Limb (tissue), 2 donors: ENCODE measurements at regions not wholly inside any gene's neighbourhood (a gene's known extent, or its start where the extent isn't known, plus 50 kb on each side); places are given as distances from the start of the nearest gene placed in this dataset.
"Not testable (repeated sequence)": the region's sequence is repeated elsewhere in the genome, so short reads cannot be mapped to it uniquely, and the experiment has no call there.

Source experiments
- DNase-seq, 2 donors: peaks; one replicate each; pipeline ENCODE4 v3.0.0-alpha.2; 2016; ENCODE audit errors: extremely low spot score in 2 of 2

DNA sequence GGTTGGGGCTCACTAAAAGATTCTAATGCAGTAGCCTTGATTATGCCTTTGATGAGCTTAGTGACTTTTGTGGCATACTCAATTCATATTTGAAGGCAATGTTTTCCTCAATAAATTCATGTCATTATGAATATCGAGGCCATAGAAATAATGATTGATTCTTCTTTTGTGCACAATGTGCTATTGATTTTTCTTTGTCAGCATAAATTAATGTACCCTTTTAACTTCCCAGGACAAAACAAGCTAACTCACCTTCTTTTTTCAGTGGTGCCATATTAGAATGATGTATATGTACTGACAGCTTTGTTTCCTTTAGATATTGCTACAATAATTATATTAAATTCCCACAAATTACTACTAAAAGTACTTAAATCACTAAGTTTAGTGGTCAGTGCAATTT, 484.3 kb upstream of the HS3ST5 start:
- no peak for DNase-seq

DNA sequence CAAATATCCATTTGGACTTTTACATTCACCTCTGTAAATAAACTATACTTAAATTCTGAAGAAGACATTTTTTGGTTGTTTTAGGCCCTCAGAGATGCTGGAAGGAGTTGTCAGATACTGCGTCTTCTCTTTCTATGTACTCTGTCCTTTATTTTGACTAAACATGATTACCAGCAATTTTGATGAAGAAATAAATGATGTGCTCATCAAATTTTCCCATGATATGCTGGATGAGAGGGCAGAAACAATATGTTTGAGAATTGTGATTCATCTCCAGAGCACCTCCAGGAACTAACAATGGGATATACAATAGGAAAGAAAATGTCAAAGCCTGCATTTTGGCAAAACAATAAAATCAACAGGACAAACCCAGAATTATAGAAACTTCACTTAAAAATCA, 481.6 kb upstream of the HS3ST5 start:
- no peak for DNase-seq

DNA sequence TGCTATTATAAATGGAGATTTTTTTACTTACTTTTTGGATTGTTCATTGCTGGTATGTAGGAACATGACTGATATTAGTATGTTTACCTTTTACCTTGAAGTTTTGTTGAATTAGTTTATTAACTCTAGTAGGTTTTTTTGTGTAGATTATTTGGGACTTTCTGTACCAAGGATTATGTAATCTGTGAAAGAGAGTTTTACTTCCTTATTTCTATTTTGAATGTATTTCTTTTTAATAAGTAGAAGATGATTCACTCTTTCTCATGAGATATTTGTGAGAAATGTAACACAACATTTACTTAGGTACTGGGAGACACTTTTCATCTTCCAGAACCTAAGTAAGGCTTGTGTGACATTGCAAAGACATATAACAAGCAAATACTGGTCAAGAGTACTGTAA, 473.9 kb upstream of the HS3ST5 start:
- no peak for DNase-seq

DNA sequence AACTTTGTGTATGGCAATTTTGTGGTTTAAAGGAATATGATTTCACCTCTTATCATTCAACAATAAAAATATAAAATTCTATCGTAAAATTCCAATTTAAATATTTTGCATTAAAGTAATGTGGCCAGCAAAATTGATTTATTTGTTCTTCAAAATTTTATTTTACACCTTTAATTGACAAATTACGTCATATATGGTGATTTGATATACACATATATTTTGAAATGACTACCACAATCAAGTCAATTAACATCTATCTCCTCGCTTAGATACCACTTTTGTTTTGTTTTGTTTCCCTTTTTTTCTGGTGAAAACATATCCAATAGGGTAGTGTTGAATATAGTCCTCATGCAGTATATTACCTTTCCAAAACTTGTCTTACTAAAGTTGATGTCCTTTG, 467.6 kb upstream of the HS3ST5 start:
- DNase-seq = no peak

DNA sequence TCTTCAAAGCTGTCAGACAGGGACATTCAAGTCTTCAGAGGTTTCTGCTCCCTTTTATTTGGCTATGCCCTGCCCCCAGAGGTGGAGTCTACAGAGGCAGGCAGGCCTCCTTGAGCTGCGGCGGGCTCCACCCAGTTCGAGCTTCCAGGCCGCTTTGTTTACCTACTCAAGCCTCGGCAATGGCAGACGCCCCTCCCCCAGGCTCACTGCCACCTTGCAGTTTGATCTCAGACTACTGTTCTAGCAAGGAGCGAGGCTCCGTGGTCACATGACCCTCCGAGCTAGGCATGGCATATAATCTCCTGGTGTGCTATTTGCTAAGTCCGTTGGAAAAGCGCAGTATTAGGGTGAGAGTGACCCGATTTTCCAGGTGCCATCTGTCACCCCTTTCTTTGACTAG, 462.6 kb upstream of the HS3ST5 start:
- not testable (repeated sequence) for DNase-seq

DNA sequence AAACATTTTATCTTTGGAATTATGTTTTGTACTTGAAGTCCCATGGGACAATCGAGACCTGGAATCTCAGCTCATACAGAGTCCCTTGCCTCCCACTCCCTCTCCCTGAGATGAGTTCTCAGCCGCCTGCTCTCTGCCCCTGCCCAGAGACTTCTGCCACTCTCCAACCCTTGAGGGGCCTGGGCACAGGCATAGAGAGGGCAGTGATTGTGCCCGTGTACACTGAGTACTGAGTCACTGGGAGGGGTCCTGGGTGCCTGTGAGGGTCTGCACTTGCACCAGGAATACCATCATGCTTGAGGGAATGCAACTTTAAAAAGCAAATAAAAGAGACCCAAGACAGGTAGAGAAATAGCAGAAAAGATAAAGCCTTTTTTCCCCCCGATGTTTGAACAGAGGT, 453.8 kb upstream of the HS3ST5 start:
- no peak for DNase-seq

DNA sequence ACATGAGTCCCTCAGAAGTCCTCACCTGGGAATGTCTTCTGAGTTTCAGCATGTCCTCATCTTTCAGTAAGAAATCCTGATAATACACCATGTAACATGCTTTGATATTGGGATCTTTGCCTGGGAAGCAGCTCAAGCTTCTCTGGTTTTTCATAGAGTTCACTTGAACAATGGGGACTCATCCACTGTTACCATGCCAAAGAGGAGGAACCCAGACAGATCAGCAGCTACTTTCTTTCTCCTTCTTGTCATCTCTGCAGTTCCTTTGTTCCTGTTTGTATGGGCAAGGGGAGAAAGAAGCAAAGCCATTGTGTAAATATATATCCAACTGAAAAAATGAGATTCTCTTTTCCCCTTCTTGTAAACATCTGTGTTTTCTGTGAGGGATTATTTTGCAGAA, 450.6 kb upstream of the HS3ST5 start:
- DNase-seq = no peak

DNA sequence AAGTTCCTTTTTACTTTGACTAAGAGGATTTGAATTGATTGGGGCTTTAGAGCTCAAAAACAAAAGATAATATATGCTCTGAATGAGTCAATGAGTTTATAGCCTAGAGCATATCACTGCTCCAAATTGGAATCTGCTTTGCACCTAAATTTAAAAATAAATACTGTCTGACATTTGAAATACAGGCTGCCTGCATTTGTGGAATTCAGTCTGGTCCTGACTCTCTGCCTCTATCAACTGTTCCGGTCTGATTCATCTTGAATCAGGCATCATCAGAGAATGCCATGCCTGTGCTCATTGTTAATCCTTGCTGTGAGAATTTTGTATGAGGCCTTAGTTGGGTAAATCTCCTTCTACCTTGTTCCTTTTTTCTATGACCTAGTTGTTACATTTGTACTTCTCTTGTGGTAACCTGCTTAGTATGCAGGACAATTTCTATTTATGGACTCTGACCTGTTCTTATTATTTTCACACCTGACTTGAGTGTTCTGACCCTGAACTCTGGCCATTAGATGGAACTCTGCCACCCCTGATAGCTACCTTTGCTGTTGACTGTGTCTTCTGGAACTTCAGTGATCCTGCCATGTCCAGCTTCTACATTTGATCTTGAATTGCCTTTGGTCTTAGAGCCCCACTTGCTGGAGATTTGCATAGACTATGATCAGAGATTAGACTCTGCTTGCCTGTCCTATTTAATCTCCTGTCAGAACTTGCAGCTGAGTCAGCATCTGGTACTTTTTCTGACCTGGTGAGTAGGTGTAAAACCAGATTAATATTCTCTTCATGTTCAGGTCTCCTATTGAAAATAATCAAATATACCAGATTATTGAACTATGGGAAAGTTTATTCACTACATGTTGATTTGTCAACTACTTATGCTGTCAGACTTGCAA, 442.7 kb upstream of the HS3ST5 start:
- no peak for DNase-seq

DNA sequence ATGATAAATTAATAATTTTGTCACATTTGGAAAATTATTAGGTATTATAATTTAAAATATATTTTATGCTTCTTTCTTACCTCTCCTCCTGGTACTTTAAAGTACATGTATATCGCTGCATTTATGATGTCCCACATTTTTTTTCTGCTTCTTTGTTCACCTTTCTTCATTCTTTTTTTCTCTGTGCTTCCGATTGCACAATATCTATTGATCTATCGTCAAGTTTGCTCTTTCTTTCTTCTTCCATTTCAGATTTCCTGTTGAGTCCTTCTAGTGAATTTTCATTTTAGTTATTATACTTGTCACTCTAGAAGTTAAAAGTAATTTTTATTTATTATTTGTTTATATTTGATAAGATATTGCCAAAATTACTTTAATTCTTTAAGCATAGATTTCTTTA, 441.0 kb upstream of the HS3ST5 start:
- no peak for DNase-seq

DNA sequence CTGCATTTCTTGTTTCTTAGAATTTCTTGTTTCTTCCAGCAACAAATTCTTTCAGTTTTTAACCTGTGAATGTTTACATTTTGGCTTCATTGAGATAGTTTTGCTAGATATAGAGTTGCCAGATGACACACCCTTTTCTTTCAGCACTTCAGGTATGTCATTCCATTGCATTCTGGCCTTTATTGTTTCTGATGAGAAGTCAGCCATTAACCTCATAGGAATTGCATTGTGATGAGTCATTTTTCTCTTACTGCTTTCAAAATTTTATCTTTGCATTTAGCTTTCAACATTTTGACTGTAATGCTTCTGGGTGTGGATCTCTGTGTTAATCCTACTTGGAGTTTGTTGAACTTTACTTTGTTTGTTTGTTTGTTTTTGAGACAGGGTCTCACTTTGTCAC, 440.3 kb upstream of the HS3ST5 start:
- no peak for DNase-seq

DNA sequence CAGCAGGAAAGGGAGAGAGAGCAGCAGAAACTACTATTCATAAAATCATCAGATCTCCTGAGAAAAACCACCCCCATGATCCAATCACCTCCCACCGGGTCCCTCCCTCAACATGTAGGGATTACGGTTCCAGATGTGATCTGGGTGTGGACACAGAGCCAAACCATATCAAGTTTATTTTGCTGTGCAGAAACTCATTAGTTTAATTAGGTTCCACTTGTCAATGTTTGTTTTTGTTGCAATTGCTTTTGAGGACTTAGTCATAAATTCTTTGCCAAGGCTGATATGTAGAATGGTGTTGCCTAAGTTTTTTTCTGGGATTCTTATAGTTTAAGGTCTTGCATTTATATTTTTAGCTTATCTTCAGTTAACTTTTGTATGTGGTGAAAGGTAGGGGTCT, 422.0 kb upstream of the HS3ST5 start:
- DNase-seq = no peak

DNA sequence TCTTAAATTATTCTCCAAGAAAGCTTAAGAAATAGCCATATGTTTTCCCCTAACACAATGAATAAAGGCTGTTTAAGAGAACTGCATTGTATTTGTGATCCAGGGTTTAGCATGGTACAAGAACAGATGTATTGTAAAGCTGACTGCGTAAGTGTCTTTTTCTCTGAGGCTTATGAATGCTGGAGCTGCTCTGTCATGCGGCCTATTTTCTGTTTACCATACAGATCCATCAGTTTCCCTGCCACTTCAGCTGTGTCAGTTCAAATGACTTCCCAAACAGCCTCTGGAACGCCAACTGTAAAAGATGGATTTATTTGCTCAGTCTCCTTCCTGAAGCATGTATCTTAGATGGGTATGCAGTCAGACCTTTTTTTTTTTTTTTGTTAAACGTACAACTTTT, 419.3 kb upstream of the HS3ST5 start:
- no peak for DNase-seq

DNA sequence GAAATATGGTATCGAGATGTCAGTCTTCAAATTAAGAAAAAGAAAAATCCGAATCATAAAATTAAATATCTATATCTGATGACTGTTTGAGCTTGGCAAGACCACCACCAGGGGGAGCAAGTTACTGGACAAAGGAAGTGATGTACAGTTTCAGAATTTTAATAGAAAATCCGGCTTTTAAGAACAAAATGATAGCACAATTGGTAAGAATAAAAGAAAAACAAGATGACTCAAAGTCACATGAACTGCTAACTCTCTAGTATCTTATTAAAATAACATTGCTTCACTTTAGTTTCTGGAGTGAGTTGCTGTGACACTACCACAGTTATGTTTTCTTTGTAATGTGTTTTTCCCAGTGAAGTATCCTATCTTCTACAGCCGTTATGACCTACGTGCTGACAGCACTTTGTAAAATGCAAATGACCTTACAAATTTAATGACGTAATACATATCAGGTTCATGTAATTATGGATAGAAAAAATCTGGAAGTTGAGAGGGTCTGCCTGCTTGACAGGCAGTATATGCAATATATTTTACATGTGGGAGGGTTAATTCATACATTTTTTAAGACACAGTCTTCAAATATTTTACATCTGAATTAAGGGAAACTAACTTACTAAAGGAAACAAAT, 405.3 kb upstream of the HS3ST5 start:
- DNase-seq = peak; percentile 60 to 75

DNA sequence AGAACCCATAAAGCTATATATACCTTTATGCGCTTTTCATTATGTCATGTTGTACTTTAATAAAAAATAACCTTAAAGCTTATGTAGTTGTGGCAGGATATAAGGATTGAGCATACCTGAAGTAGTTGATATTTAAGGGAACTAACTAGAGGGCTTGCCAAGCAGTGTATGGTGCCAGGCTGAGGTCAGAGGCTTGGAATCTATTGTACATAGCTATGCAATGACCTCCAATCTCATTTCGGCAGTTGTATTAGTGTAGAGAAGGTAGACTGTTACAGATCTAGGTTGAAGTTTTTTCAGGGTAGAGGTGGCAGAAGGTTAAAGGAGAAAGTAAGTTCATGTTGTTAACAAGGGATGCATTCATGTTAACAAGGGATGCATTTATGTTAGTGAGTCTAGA, 397.7 kb upstream of the HS3ST5 start:
- DNase-seq = no peak

DNA sequence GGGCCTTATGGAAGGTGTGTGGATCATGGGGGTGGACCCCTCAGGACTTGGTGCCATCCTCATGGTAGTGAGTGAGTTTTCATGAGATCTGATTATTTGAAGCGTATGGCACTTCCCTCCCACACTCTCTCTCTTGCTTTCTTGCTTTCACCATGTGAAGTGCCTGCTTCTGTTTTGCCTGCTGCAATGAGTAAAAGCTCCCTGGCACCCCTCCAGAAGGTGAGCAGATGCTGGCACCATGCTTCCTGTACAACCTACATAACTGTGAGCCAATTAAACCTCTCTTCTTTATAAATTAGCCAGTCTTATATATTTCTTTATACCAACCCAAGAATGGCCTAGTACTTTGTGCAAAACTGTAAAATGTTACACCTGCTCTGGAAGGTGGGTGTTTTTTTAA, 396.8 kb upstream of the HS3ST5 start:
- DNase-seq = no peak

DNA sequence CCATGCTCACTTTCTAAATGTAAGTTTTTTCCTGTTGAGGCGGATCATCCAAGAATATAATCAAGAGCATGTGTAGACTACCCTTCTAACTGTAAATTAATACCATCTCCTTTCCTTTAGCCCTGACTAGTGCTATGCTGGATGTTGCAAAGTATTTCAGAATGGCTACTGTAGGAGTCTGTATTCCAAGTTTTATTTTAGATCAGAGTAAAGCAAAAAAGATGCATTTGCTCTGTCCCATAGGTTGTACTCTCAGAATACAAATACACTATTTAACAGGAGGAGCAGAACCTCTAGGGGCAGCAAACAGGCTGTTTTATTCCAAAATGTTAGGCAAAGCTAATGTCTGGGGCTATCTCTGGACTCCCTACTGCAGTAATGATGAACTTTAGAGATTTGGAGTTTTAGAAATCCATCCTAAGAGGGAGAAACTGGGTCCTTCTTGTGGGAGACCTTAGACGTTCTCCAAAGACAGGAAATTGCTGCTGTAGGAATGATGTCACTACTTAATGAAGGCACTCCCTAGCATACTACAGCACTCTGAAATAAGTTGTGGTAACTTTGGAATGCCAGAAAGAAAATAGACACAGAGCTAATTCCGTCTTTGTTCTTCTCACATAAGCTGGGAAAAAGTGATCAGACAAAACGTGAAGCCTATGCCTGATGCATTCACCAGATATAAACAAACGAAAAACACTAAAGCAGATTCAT, 392.4 kb upstream of the HS3ST5 start:
- peak in 1 of 2 donors; percentile 34 for DNase-seq

DNA sequence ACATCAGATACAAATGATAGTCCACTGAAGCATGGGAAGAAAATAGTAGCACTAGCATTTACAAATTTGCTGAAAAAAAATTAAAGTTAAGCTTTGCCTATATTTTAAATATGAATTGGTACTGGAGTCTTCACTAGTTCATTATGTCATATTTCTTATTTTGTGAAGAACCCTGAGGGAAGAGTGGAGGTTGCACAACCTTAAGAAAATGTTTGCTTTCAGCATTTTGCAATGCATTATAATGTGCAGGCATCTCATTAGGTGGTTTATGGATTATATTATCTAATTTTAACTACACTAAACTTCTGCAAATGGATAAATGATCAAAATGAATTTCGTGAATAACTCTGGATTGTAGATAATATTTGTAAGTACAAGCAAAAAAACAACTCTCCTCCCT, 390.8 kb upstream of the HS3ST5 start:
- DNase-seq = no peak

DNA sequence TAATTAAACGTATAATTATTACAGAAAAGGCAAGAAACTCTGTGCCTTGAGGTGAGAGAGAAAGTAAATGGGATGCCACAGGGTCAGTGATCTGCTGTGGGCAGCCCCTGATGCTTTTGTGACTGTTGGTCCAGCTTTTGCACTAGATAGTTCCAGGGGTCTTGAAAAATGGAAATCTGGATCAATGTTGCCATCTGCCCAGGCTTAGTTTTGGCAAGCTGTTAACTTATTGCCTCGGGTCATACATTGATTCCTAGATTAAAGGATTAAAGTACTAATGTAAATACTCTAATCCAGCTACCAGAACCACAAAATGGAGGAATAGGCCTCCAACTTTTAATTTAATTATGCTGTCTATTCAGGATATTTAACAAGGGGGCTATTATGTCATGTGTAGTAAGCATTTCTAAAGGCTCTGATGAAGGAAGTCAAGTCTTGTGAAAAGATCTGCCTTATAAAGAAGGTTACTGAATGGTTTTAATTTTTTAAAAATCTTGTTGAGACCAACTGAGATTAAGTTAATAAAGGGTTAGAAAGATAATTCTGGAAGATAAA, 376.0 kb upstream of the HS3ST5 start:
- no peak for DNase-seq

DNA sequence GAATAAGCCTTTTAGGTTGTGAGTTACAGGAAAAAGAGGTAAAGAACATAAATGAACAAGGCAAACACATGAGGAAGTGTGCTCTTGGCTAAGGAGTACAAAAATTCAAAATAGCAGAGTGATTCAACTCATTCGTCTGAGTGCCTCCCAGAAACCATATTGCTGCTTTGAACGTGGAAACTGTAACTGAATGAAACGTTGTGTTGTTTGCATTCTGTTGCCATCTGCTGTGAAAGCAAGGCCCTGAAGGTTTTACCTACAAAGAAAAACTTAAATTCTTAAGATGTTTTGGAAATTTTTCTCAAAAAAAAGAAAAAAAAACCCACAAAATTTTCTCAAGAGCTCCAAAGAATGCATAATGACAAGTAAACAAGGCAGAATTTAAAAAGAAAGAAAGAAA, 375.4 kb upstream of the HS3ST5 start:
- no peak for DNase-seq

DNA sequence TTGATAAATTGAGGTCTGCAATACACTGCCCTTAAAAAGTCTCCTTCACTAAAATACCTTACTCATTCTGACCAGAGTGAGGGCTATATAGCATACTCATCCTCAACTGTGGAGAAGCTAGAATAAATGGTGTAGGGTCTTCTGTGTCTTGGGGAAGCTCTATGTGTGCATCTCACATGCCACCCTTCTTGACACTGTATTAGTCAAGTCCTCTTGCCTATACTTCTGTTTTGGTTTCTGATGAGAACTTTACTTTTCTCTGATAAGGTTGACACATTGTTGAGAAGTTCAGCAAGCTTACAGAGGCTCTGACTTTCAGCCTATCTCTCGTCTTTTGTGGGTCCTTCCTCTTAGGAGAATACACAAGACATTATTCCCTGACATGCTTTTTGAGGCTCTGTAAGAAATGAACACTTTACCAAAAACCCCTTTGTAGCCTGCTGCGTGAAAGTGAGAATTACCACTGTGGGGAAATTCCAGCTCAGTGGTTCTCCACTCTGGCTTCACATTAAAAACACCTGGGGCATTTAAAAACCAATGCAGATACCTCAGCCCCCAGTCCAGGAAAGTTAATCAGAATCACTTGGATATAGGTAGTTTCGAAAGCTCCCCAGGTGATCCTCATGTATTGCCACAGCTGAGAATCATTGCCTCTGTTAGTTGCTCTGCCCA, 372.1 kb upstream of the HS3ST5 start:
- no peak for DNase-seq

DNA sequence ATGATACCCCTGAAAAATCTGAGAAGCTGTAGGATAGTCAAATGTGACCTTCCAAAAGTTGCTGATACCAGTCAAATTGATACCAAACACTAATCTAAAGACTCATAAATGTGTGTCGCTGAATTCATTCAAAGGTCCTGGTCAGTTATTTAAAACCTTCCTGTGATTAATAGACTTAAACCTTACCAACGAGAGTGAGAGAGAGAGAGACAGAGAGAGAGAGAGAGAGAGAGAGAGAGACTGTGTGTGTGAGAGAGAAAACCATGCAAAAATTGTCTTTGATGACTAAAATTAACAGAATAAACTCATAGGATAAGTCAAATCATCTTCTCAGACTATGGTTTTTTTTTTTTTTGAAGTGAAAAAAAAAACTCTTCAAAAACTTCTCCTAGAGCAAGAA, 370.9 kb upstream of the HS3ST5 start:
- no peak for DNase-seq
